IPS-18a (cell line): ENCODE measurements at regions not wholly inside any gene's neighbourhood (a gene's known extent, or its start where the extent isn't known, plus 50 kb on each side); places are given as distances from the start of the nearest gene placed in this dataset.
"Not testable (repeated sequence)": the region's sequence is repeated elsewhere in the genome, so short reads cannot be mapped to it uniquely, and the experiment has no call there.

ENCODE experiments used
- H3K27ac ChIP-seq: one replicate; pipeline ENCODE4 v1.5.1; 2013; ENCODE audit warnings: low read length
- H3K27me3 ChIP-seq: one replicate; pipeline ENCODE4 v1.6.1; 2013; ENCODE audit warnings: mild to moderate bottlenecking, low read length; ENCODE audit not compliant: control insufficient read depth, insufficient read depth
- H3K36me3 ChIP-seq: one replicate; pipeline ENCODE4 v1.6.1; 2013; ENCODE audit warnings: low read depth, low read length; ENCODE audit not compliant: control insufficient read depth
- H3K4me1 ChIP-seq: one replicate; pipeline ENCODE4 v1.6.1; 2013; ENCODE audit warnings: low read depth, low read length; ENCODE audit not compliant: control insufficient read depth
- H3K4me3 ChIP-seq: one replicate; pipeline ENCODE4 v1.5.1; 2013; ENCODE audit warnings: low read length
- H3K9ac ChIP-seq: one replicate; pipeline ENCODE4 v1.6.1; 2013; ENCODE audit warnings: mild to moderate bottlenecking, low read length, moderate library complexity
- H3K9me3 ChIP-seq: one replicate; pipeline ENCODE4 v1.6.1; 2013; ENCODE audit warnings: low read depth, low read length; ENCODE audit not compliant: control insufficient read depth

GRCh38 chr16:75806487-75806886, 80.2 kb upstream of the CPHXL start:
- H3K27ac ChIP-seq = no peak overlapping the region
- H3K27me3 ChIP-seq = no peaks in the 10 kb centered on the region
- no peak overlapping the region for H3K9ac ChIP-seq
- H3K36me3 ChIP-seq = no peaks in the 10 kb centered on the region
- H3K4me3 ChIP-seq = no peak overlapping the region
- no peaks in the 10 kb centered on the region for H3K4me1 ChIP-seq
- H3K9me3 ChIP-seq = no peaks in the 10 kb centered on the region

GRCh38 chr16:75810342-75810741, 84.1 kb upstream of the CPHXL start:
- Histone ChIP-seq H3K9me3 (no peaks in the 10 kb centered on the region), H3K27me3 (no peaks in the 10 kb centered on the region), H3K36me3 (no peaks in the 10 kb centered on the region), H3K27ac (no peak overlapping the region), H3K4me1 (no peaks in the 10 kb centered on the region), H3K9ac (no peak overlapping the region), H3K4me3 (no peak overlapping the region)

- Histone ChIP-seq H3K36me3 (no peaks in the 10 kb centered on the region), H3K4me3 (no peak overlapping the region), H3K4me1 (no peaks in the 10 kb centered on the region), H3K27ac (no peak overlapping the region), H3K9ac (no peak overlapping the region), H3K27me3 (no peaks in the 10 kb centered on the region), H3K9me3 (no peaks in the 10 kb centered on the region)
Measured at GRCh38 chr16:75811020-75811634, 84.8 kb upstream of the CPHXL start.

GRCh38 chr16:75818491-75818890, 92.2 kb upstream of the CPHXL start:
- Histone ChIP-seq H3K4me1 (peaks cover 5% of the 10 kb centered on the region), H3K36me3 (no peaks in the 10 kb centered on the region), H3K4me3 (no peak overlapping the region), H3K9me3 (no peaks in the 10 kb centered on the region), H3K27ac (no peak overlapping the region), H3K9ac (no peak overlapping the region), H3K27me3 (no peaks in the 10 kb centered on the region)

GRCh38 chr16:75820672-75821071, 94.4 kb upstream of the CPHXL start:
- H3K27me3 ChIP-seq = no peaks in the 10 kb centered on the region
- no peak overlapping the region for H3K9ac ChIP-seq
- H3K9me3 ChIP-seq = no peaks in the 10 kb centered on the region
- no peak overlapping the region for H3K4me3 ChIP-seq
- H3K4me1 ChIP-seq = peaks cover 5% of the 10 kb centered on the region
- no peaks in the 10 kb centered on the region for H3K36me3 ChIP-seq
- H3K27ac ChIP-seq = no peak overlapping the region

- H3K36me3 ChIP-seq = no peaks in the 10 kb centered on the region
- H3K9me3 ChIP-seq = no peaks in the 10 kb centered on the region
- H3K27me3 ChIP-seq = no peaks in the 10 kb centered on the region
- no peak overlapping the region for H3K27ac ChIP-seq
- H3K4me3 ChIP-seq = no peak overlapping the region
- H3K4me1 ChIP-seq = peaks cover 5% of the 10 kb centered on the region
- no peak overlapping the region for H3K9ac ChIP-seq
Measured at GRCh38 chr16:75821117-75821516, 94.8 kb upstream of the CPHXL start.

- H3K27me3 ChIP-seq = not testable (repeated sequence)
Measured at GRCh38 chr16:75825750-75826149, 99.5 kb upstream of the CPHXL start.

GRCh38 chr16:75827372-75828038, 101.2 kb upstream of the CPHXL start:
- peak overlapping the region; percentile 42 for H3K4me3 ChIP-seq
- not testable (repeated sequence) for H3K9ac ChIP-seq, H3K4me1 ChIP-seq, H3K27ac ChIP-seq, H3K9me3 ChIP-seq, H3K36me3 ChIP-seq, H3K27me3 ChIP-seq

More at GRCh38 chr16:75825750-75826149, 99.5 kb upstream of the CPHXL start:
- not testable (repeated sequence) for H3K4me3 ChIP-seq, H3K4me1 ChIP-seq, H3K9me3 ChIP-seq, H3K36me3 ChIP-seq, H3K27ac ChIP-seq, H3K9ac ChIP-seq

GRCh38 chr16:75833385-75833784, 107.1 kb upstream of the CPHXL start:
- H3K9me3 ChIP-seq = not testable (repeated sequence)
- Histone ChIP-seq H3K27me3 (peaks cover 67% of the 10 kb centered on the region), H3K4me1 (peaks cover 12% of the 10 kb centered on the region)

GRCh38 chr16:75836347-75837010, 110.2 kb upstream of the CPHXL start:
- Histone ChIP-seq H3K4me3 (no peak overlapping the region), H3K9me3 (no peaks in the 10 kb centered on the region), H3K4me1 (peaks cover 12% of the 10 kb centered on the region), H3K27me3 (peaks cover 97% of the 10 kb centered on the region), H3K27ac (no peak overlapping the region), H3K9ac (no peak overlapping the region), H3K36me3 (no peaks in the 10 kb centered on the region)

More at GRCh38 chr16:75833385-75833784, 107.1 kb upstream of the CPHXL start:
- H3K9ac ChIP-seq, H3K27ac ChIP-seq, H3K36me3 ChIP-seq, H3K4me3 ChIP-seq: not testable (repeated sequence)

GRCh38 chr16:75837264-75837663, 111.0 kb upstream of the CPHXL start:
- Histone ChIP-seq H3K36me3 (no peaks in the 10 kb centered on the region), H3K9ac (no peak overlapping the region), H3K4me1 (peaks cover 12% of the 10 kb centered on the region), H3K9me3 (no peaks in the 10 kb centered on the region), H3K4me3 (no peak overlapping the region), H3K27me3 (peaks cover 96% of the 10 kb centered on the region), H3K27ac (no peak overlapping the region)

- Histone ChIP-seq H3K36me3 (no peaks in the 10 kb centered on the region), H3K4me3 (no peak overlapping the region), H3K9me3 (no peaks in the 10 kb centered on the region), H3K27ac (no peak overlapping the region), H3K27me3 (peaks cover 92% of the 10 kb centered on the region), H3K4me1 (peaks cover 12% of the 10 kb centered on the region), H3K9ac (no peak overlapping the region)
Measured at GRCh38 chr16:75837681-75838080, 111.4 kb upstream of the CPHXL start.
